Limb (tissue), 2 donors: ENCODE measurements at regions not wholly inside any gene's neighbourhood (a gene's known extent, or its start where the extent isn't known, plus 50 kb on each side); places are given as distances from the start of the nearest gene placed in this dataset.

Experiments
- DNase-seq, 2 donors: peaks; one replicate each; pipeline ENCODE4 v3.0.0-alpha.2; 2016; ENCODE audit errors: extremely low spot score in 2 of 2

- no peak for DNase-seq
Measured at GRCh38 chr3:87175732-87176131, 51.4 kb upstream of the CHMP2B start.

GRCh38 chr3:87173776-87174175 lies 53.3 kb upstream of the CHMP2B start:
- no peak for DNase-seq

GRCh38 chr3:87173071-87173470 lies 54.0 kb upstream of the CHMP2B start:
- no peak for DNase-seq

DNA sequence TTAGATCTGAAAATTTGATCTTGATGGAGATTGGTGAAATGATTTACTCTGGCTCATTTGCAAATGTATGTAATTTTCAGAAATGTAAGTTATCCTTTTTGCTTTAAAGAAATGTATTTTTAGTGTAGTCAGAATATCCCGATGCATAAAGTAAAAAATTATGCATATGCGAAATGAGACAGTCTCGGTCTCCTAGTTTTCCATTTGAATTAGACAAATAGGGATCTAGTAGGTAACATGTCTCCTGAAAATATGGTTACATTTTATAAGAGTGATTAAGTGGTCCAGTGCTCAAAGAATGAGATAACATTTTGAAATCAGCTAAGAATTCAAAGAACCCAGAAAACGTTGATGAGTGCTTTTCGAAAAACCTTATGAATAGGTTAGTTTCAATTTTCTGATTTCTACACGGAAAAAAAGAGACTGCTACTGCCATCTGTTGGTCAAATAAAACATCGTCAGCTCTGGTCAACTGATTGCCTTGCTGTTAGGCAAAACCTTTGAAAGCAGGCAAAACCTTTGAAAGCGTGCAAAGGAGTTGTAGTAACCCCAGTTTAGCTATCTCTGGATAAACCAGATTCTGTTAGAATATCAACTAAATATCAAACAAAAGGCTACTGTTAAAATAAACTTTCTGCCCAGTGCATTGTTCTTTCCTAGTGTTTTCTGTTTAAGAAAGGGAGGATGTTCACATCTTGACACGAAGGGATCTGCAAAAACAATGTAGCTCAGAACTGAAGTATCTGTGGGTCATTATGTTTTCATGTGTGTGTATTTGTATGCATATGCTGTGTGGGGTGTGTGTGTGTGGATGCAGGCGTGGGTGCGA lies 59.3 kb upstream of the CHMP2B start:
- DNase-seq, result peak in 1 of 2 donors; percentile 80

DNA sequence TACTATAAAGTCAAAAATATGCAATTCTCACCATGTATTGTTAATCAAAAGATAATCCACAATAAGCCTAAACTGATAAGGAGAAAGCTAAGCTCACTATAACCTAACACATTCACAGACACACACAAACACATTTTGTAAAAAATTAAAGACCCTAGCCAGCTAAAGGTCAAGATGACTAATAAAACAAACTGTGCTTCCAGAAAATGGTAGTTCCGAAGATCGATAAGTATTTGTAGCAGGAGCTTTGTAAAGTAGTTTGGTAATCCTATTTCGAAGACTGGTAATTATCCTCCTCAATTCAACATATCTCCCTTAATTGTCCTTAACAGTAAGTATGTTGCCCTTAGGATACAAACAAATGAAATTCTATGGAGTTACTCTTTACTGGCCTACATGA lies 62.9 kb upstream of the CHMP2B start:
- DNase-seq, result no peak

- DNase-seq, result no peak
Measured at GRCh38 chr3:87161851-87162250, 65.3 kb upstream of the CHMP2B start.

DNA sequence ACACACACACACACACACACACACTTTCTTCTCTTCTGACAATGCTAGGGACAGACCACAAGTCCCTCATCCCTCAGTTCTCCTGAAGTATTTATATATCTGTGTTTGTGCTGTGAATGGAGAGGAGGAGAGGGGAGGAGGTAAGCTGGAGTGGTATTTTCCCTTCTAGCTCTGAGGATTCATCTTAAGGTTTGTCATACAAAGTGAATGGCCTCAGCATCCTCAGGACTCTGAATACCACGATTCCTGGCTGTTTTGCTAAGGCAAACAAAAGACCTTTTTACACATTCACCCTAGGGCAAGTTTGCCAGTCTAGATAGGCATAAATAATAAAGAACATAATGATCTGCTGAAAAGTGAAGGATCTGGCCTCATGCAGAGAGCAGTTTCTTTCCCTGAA lies 65.7 kb upstream of the CHMP2B start:
- no peak for DNase-seq

- DNase-seq, result no peak
Measured at GRCh38 chr3:87161013-87161412, 66.1 kb upstream of the CHMP2B start.

GRCh38 chr3:87158823-87159222 lies 68.3 kb upstream of the CHMP2B start:
- DNase-seq, result no peak

DNA sequence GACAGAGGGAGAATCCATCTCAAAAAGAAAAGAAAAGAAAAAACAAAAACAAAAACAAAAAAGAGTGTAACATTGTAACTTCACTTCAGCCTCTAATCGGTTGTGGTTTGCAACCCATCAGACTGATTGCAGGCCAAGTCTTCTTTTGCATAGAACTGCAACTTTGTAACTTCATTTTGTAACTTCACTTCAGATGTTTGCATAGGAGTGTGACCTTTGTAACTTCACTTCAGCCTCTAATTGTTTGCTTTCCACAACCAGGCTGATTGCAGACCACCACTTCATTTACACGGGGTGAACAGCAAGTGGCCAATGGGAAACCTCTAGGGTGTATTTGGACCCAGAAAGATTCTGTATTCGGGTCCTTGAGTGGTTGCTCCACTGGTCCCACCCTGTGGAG lies 79.1 kb upstream of the CHMP2B start:
- no peak for DNase-seq

DNA sequence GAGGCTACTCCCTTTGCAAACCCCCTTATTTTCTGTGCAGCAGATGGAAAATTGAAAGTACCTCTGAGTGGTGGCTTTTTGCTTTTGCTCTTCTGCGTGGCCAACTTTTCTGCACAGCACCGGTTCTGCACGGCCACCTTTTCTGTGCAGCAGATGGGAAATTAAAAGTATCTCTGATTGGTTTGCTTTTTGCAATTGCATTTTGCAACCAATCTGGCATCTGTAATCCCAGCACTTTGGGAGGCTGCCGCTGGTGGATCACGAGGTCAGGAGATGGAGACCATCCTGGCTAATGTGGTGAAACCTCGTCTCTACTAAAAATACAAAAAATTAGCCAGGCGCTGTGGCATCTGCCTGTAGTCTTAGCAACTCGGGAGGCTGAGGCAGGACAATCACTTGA lies 79.5 kb upstream of the CHMP2B start:
- DNase-seq, result no peak

GRCh38 chr3:87145553-87145952 lies 81.6 kb upstream of the CHMP2B start:
- no peak for DNase-seq

- no peak for DNase-seq
Measured at GRCh38 chr3:87136066-87136596, 91.0 kb upstream of the CHMP2B start.

DNA sequence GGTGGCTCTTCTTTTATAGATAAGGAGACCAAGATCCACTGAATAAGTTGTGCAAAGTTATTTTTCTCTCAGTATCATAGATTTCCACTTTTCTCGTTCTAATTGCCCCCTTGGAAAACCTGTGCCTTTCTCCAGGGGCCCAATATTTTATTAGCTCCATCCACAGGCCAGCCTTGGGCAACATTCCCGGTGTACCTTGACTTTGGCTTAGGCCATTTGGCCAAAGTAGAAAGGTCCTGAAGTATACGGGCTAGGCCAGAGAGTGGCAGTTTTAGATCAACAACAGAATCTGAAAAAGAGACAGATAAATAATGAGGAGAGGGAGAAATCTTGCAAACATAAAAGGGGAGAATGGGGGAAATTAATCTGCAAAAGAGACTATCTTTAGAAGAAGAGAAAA lies 91.7 kb upstream of the CHMP2B start:
- no peak for DNase-seq

GRCh38 chr3:87132801-87133200 lies 94.3 kb upstream of the CHMP2B start:
- no peak for DNase-seq

DNA sequence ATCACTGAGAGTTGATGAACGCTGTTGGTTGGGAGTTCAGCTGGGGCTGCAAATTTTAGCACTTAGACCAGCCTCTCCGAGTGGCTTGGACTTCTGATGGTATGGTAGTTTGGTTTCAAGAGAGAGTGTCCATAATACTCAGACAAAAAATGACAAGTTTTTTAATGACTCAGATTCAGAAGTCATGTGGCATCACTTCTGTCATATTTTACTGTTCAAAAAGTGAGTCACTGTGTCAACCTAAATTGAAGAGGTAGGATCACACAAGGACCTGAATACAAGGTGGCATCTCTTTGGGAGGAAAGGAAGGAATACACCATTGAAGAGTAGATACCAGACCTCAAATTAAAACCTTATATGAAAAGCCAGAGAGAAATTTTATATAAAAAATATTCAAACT lies 99.1 kb upstream of the CHMP2B start:
- DNase-seq, result no peak

DNA sequence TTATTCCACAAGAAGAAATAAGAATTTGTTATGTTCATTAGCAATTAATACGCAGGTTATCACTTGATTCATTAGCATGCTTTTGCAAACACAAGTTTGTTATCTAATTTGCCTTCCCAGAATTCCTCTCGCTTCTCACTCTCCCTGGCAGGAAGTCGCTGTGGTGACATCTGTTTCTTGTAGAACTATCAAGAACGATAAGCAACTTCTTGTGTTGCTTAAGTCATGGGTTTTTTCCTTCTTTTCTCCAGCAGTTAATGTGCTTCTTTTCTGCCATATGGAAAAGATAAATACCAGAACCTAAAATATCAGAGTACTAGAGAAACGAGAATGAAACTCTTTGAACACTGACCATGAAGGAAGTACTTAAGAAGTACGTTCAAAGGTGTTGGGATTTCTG lies 99.8 kb upstream of the CHMP2B start:
- DNase-seq, result no peak

GRCh38 chr3:87126321-87126720 lies 100.8 kb upstream of the CHMP2B start:
- no peak for DNase-seq

DNA sequence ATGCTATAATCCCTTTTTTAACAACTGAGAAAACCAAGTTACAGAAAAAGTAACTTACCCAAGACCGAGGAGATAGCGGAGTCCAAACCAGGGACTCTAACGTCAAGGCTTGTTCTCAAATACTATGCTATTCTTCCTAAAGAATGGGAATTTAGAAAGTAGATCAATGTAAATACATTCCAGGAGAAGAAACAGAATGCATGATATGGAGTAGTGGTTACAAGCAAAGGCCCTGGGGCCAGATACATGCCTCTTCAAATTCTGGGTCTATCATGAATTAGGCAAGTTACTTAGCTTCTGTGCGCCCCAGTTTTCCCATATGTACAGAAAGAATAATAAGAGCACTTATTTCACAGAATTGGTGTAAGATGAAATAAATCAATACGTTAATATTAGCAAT lies 102.0 kb upstream of the CHMP2B start:
- no peak for DNase-seq

DNA sequence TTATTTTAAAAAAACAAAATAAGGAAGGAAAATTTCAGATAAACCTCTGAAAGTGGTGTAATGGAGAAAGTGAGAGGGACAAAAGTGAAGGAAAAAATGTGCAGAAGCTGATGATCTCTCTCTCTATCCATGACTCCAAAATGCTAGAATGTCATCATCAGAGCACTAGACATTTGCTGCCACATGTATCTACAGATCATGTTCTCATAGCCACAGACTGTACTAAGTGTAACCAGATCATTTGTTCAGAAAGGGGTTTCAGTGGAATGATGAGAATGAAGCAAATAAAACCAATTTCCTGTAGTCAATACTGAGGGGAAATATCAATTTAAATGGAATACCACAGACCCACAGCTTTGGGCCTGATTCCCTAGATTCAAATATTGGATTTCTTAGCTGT lies 104.3 kb upstream of the CHMP2B start:
- DNase-seq, result no peak

DNA sequence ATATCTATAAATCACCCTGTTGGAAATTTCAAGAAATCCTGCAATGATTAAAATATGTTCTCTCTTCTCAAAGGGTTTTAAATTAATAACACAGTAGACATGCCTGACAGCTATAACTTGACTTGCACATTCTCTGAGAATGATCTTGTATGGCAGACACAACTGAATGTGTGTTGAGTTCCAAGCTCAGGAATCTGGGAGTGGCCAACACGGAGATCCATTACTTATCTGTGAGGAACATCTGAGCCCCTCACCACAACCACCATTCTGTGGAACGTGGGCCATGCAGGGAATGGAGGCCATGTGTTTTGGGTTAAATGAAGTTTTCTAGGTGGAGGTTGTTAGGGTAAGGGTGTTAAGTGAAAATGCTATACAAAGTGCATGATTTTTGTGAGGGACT lies 105.3 kb upstream of the CHMP2B start:
- DNase-seq, result no peak

DNA sequence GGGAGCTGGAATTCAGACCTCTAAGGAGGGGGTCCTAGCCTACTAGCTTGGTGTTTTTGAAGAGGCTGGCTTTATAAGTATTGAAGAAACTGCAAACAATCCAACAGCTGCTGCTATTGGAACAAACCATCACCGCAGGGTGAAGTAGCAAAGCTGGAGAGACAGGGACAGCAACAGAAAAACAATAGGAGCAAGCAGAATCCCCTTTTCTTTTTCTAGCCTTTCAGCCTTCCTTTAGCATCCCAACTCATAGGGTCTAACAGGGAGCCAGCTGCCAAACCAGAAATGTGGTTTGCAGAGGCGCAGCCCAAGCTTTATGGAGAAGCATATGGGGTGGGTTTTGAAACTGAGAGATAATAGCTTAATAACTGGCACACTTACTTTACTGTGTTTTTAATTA lies 106.2 kb upstream of the CHMP2B start:
- DNase-seq, result peak in 1 of 2 donors; percentile 40

DNA sequence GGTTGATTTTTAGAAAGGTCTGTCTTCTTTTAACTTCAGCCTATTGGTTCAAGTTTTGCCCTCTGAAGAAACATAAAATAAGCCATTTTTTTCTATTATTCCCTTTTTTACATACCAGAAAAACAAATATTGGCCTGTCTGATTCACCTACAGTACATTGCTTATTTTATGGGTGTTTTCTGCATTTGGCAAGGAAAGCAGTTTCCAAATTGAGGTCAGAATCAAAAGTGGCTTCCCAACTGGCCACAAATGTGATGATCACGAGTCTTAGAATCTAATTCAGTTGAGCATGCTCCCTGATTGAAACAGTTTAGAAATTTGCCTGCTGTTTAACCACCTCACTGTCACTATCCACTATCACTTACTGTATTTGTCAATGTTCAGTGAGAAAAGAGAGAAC lies 106.9 kb upstream of the CHMP2B start:
- no peak for DNase-seq

DNA sequence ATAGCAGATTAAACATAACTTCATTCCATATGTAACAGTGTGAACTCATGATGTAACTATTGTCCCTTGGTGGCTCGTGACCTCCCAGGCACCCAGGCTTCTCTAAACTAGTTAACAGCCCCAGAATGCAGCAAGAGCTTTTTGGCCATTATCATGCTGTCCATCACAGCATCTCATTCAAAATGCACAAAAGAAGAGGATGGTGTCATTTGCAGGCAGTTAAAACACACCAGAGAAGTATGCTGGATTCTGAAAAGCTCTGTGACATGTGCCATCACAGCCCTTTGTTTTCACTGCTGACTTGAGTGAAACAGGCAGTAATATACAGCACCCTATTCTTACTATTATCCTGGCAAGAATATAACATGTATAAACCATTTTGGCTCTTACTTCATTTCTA lies 117.6 kb upstream of the CHMP2B start:
- DNase-seq, result no peak
